Stimulated activated CD4-positive, alpha-beta T cell treated with anti-CD3 and anti-CD28 coated beads, Interleukin-2, amount 100 ng/mL, for 48 hours (primary cell): ENCODE measurements at regions not wholly inside any gene's neighbourhood (a gene's known extent, or its start where the extent isn't known, plus 50 kb on each side); places are given as distances from the start of the nearest gene placed in this dataset.

ENCODE experiments used
- DNase-seq, 2 donors: peaks; one replicate each; pipeline ENCODE4 v3.0.0-alpha.2; 2020

DNA sequence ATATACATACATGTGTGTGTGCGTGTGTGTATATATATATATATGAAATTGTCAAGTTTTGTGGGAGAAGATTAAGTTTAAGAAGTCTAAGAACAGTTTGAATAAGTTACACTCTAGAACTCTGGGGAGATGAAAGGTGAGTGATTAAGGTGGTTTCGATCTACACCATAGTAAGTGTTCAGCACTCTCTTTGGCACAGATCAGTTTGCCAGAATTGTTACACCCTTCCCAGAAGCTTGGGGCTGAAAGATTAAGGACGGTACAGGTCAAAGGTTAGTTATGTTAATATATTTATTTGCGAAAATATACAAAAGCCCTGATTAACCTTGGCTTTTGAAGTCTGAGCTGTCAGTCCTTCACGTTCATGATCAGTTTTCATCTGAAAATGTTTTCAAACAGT, 309.1 kb downstream of the KLF5 start:
- DNase-seq = no peak

DNA sequence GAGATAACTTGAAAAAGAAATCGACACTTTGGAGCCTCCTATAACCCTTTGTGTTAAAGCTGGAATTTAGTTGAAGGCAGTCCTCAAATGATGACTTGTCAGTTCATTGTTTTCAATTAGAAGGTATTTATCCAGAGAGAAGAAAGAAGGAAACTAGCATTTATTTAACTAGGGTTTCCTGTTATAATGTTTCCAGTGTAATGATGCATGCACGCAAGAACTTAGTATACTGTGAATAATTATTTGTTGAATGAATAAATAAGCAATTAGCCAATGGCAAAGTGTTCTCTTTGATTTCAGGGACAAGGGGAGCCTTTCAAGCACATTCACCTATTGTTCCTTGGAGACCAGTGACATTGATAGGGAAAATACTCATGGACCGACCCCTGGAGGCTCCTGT, 307.4 kb downstream of the KLF5 start:
- DNase-seq = no peak

DNA sequence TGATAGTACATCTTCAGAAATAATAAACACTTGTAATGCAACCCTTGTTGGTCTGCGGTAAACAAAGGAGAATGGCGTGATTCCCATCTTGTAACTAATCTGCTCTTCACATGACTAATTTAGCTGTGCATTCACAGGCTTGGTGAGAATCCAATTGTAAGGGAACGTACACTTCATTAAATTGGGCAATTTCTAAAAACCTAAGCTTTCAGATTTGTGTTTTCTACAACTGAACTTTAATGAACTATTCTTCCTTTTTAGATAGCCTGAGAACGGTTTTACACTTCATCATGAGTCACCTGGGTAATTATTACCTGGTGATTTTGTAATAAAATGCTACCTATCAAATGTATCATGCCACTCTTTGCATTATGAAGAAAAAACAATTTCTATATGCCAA, 306.9 kb downstream of the KLF5 start:
- DNase-seq = no peak

- no peak for DNase-seq
Measured at GRCh38 chr13:73365252-73365651, 306.4 kb downstream of the KLF5 start.

DNA sequence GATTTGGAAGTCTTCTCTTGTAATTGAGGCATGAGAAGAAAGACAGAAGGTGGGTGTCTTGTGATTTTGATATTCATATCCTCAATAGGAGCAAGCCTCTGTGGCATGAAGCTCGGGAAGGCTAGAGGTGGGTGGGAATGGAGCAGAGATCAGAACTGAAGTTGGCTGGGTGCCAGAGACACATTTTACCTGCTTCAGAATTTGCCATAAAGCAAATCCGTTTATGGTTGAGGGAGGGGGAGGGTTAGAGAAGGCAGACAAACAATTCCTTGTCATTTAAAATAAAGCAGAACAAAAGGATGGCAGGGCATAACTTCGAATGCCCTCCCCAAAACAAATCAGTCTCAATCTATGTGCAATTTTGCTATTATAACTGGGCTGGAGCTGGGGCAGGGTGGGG, 305.9 kb downstream of the KLF5 start:
- no peak for DNase-seq

GRCh38 chr13:73358606-73359095, 299.8 kb downstream of the KLF5 start:
- no peak for DNase-seq

DNA sequence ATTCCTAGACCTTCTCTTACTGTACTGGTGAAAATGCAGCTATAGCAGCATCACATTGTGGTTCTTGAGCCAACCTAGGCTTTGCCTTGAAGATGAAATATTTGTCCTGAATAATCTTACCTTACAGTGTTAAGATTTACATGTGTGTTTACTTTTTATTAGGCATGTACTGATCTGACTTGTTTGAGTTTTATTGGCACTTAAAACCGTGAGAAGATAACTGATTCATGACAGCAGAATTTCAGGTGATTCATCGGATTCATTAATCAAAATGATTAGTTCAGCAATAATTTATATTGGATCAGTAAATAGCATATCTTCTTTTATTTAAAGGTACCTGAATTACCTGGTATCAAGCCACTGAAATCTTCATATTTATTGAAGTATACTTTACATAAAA, 296.3 kb downstream of the KLF5 start:
- DNase-seq = no peak

DNA sequence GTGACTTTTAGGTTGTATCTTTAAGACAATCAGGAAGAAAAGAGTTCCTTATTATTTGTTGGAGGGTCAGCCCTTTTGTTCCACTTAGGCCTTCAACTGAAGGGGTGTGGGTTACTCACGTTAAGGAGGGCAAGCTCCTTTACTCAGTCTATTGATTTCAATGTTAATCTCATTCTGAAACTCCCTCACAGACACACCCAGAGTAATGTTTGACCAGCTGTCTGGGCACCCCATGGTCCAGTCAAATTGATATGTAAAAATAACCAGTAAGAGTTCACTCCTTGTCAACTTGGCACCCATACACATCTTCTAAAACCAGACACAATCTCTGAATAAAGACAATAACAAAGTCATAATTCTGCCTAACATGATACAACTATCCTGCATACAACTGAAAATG, 292.9 kb downstream of the KLF5 start:
- DNase-seq = no peak

GRCh38 chr13:73341748-73342147, 282.9 kb downstream of the KLF5 start:
- no peak for DNase-seq

DNA sequence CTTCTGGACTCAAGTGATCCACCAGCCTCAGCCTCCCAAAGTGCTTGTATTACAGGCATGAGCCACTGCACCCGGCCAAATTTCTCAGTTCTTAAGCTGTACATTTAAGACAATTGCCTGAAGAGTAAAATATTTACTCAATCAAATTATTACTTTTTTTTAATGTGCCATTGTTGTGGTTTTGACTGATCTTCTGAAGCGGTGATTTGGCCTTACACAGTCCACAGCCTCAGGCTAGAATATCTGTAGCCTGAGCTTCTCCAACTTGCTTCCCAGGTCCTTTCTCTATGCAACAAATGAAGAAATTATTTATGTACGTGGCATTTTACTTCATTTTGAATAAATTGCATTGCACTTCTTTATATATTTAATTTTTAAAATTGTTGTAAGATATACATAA, 281.3 kb downstream of the KLF5 start:
- no peak for DNase-seq

DNA sequence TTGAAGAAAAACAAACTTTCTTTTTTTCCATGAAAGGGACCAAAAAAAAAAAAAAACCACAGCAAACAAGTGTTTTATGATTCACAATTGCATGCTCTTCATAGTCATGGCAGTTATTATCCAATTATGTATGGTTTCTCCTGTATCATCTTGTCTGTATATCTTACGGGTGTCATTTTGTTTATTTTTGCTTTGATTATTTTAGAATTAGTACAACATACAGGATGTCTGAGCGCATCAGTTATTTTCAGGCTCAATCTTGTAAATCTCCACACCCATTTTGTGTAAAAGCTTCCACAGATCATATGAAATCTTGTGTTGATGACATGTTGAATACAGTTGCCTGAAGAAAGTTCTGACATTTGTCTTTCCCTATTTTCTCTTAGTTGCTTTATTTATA, 280.3 kb downstream of the KLF5 start:
- DNase-seq = no peak

DNA sequence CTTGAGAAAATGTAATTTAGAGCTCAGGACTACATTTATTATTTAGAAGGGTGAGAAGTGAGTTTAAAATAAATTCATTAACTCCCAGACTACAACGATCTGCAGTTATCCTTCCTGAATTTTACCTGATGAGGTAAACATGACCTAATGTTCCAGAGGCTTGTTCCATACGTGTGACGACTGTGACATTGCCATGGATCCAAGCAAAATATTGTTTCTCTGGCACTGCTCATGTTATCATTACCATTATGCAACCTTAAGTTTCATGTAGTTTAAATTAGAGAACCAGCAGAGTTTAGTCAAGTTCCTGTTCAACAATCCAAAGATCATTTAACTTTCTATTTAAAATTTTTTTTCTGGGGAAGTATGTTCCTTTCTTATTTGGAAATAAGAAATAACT, 279.6 kb downstream of the KLF5 start:
- DNase-seq = no peak

GRCh38 chr13:73337532-73337931, 278.7 kb downstream of the KLF5 start:
- no peak for DNase-seq

DNA sequence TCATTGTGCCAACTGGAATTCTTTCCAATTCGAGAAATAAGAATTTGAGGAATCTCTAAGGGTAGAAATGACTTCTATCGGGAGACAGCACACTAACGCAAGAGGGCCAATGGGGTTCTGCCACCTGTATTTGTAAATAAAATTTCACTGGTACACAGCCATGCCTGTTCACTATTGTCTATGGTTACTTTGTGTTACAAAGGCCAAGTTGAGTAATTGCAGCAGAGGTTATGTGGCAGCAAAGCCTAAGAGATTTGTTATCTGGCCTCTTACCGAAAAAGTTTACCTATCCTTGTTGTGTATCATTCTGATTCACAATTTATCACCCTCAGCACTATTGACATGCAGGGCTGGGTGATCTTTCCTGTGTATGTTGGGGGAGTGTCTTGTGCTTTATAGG, 278.0 kb downstream of the KLF5 start:
- no peak for DNase-seq

DNA sequence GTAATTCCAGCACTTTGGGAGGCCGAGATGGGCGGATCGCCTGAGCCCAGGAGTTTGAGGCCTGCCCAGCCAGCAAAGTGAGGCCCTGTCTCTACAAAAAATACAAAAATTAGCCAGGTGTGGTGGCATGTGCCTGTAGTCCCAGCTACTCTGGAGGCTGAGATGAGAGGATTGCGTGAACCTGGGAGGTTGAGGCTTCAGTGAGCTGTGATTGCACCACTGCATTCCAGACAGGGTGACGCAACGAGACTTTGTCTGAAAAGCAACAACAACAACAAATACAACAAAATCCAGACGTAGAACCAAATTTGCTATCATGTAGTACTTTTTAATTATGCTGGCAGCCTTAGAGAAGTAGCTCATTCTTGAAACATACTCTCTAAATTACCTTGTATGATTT, 277.1 kb downstream of the KLF5 start:
- DNase-seq = no peak

DNA sequence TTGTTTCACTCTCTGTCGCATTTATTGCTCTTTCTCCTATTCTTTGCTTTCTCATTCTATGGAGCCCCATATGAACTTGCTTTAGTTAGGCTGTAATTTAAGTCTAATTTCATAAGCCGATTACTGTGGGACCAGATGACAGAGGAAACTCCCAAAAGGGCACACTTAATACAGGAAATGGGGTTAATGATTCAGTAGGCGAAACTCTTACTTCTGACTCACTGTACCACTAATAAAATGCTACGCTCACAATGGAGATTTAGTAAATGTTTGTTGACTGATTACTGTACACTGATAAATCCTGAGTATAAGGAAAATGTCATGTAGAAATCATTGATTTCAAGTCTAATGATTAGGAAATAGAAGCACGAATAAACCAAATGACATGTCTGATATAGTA, 276.4 kb downstream of the KLF5 start:
- DNase-seq = no peak

DNA sequence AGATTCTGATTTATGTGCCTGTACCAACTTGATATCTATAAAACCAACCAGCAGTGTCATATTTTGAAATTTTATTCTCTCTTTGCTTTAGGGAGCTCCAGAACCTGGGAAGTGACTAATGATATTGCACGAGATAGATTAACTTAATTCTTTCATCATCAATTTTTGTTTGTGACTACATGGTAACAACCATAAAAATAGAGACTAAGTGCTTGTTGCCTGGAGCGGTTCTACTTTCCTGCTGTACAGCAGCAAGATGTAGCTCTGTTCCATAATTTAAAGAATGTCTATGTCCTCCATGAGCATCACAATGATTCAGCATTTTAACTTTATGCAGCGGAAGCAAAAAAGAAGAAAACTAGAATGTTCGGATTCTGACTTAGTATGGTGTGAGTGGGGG, 275.6 kb downstream of the KLF5 start:
- no peak for DNase-seq

- DNase-seq = no peak
Measured at GRCh38 chr13:73331556-73331955, 272.8 kb downstream of the KLF5 start.

DNA sequence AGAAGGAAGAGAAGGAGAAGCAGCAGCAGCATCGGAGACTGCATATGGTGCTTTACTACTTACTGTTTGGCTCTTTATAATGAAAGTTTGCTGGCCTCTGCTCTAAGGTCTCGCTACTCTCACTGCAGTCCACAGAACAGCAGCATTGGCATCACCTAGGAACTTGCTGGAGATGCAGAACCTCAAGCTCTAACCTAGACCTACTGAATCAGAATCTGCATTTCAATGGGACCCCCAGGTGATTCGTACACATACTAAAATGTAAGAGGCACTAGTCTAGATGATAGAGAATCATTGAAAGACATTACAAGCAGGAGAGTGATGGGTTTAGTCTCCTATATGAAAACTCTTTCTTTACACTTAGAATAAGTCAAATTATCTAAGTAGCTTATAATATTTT, 270.6 kb downstream of the KLF5 start:
- DNase-seq = no peak

GRCh38 chr13:73327579-73327978, 268.8 kb downstream of the KLF5 start:
- no peak for DNase-seq

GRCh38 chr13:73325723-73326558, 267.1 kb downstream of the KLF5 start:
- no peak for DNase-seq

DNA sequence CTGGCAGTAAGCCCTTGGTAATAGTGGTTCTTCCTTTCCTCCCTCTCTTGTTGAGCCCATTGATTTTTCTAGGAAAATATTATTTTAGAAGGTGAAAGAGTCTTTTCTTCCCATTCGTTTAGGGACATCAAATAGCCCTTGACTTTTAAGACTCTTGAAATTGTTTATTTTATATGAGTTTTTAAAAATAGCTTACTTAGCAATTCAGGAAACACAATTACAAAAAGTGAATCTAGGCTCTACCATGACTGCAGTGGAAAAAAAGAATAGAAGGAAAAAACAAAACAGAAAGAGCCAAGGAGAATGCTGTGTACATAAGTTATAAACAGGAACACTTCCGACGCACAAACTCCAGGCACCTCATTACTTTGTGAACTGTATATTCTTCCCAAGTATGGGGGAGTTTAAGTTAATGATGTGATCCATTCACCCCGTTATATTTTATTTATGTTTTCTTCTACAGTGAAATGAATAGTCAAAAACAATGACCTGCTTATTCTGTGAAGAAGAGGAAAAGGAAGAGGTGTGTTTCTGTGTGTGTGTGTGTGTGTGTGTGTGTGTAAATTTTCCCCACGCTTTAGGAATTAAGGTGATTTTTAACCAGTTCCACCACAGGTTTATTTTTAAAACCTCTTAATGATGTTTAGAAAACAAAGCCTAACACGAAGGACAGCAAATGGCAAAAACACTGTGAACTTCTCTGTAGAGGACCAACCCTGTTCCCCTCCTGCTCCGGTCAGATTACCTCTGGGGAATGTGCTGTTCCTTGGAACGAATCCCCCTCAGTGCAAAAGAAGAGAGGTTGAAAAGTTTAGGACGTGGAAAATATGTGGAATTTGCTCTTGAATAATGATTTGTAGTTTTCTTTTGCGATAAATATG, 266.3 kb downstream of the KLF5 start:
- DNase-seq = no peak

DNA sequence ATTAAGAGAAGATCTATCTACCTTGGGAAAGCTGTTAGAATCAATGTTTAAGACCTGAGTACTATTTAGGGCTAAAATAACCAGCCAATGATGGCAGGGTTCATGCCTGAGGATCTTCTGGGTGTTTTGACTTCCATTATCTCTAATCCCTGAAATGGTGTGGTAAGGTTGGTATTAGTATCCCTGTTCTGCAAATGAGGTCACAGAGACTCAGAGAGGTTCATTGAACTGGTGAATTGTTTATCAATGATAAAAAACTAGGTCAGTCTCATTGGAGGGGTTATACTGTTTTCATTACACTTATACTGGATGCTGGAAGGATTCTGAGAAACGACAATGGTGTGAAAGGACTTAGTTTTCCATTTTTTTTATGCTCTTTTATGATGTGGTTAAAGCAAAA, 264.8 kb downstream of the KLF5 start:
- DNase-seq = no peak

- DNase-seq = no peak
Measured at GRCh38 chr13:73321043-73321442, 262.2 kb downstream of the KLF5 start.
